ENCODE measurements at regions not wholly inside any gene's neighbourhood (a gene's known extent, or its start where the extent isn't known, plus 50 kb on each side); places are given as distances from the start of the nearest gene placed in this dataset.

GRCh38 chr12:124396544-124397398, 101.9 kb downstream of the RFLNA start:
- no peak for ATAC-seq (ENCODE audit: insufficient read depth, low read depth)
- TF ChIP-seq EZH2 (IDR thresholded peaks at IDR 0.05; ENCODE audit: borderline replicate concordance, low read depth, low read length, severe bottlenecking) = no peak
- no peak for TF ChIP-seq CTCF (IDR thresholded peaks at IDR 0.05; ENCODE audit: borderline replicate concordance, extremely low read depth, low read length, poor library complexity, severe bottlenecking)
- H3K36me3 ChIP-seq (ENCODE audit: insufficient read depth, low read length) = peaks cover 95% of the 10 kb centered on the region
- H3K9me3 ChIP-seq (ENCODE audit: insufficient read depth, low read length, severe bottlenecking) = no peaks in the 10 kb centered on the region
- H3K9ac ChIP-seq (ENCODE audit: low read depth, low read length) = no peak overlapping the region
- H3K27ac ChIP-seq (ENCODE audit: low read length) = no peak overlapping the region
- H3K4me1 ChIP-seq (ENCODE audit: insufficient read depth, low read length) = no peaks in the 10 kb centered on the region
- no peak overlapping the region for H3K4me2 ChIP-seq (ENCODE audit: insufficient read depth, low read length)
- no peaks in the 10 kb centered on the region for H3K27me3 ChIP-seq (ENCODE audit: insufficient read depth, low read length, poor library complexity)
- H2AFZ ChIP-seq (ENCODE audit: low read depth, low read length) = no peak overlapping the region
- peaks cover 60% of the 10 kb centered on the region for H4K20me1 ChIP-seq (ENCODE audit: insufficient read depth, low read length)
- DNase-seq = no peak
- H3K4me3 ChIP-seq (ENCODE audit: low read depth in 1 of 2, low read length in 2 of 2) = no peak overlapping the region
- no peaks in the 10 kb centered on the region for H3K79me2 ChIP-seq (ENCODE audit: insufficient read depth, low read length)

GRCh38 chr12:124395986-124396385, 101.1 kb downstream of the RFLNA start:
- no peak overlapping the region for H3K27ac ChIP-seq (ENCODE audit: low read length)
- H3K27me3 ChIP-seq (ENCODE audit: insufficient read depth, low read length, poor library complexity) = no peaks in the 10 kb centered on the region
- H3K79me2 ChIP-seq (ENCODE audit: insufficient read depth, low read length) = no peaks in the 10 kb centered on the region
- no peak for DNase-seq
- H3K4me2 ChIP-seq (ENCODE audit: insufficient read depth, low read length) = no peak overlapping the region
- no peak overlapping the region for H2AFZ ChIP-seq (ENCODE audit: low read depth, low read length)
- H3K4me1 ChIP-seq (ENCODE audit: insufficient read depth, low read length) = no peaks in the 10 kb centered on the region
- H4K20me1 ChIP-seq (ENCODE audit: insufficient read depth, low read length) = peaks cover 65% of the 10 kb centered on the region
- TF ChIP-seq CTCF (IDR thresholded peaks at IDR 0.05; ENCODE audit: borderline replicate concordance, extremely low read depth, low read length, poor library complexity, severe bottlenecking) (no peak), EZH2 (IDR thresholded peaks at IDR 0.05; ENCODE audit: borderline replicate concordance, low read depth, low read length, severe bottlenecking) (no peak)
- H3K9me3 ChIP-seq (ENCODE audit: insufficient read depth, low read length, severe bottlenecking) = no peaks in the 10 kb centered on the region
- no peak for ATAC-seq (ENCODE audit: insufficient read depth, low read depth)
- H3K9ac ChIP-seq (ENCODE audit: low read depth, low read length) = no peak overlapping the region
- peaks cover 93% of the 10 kb centered on the region for H3K36me3 ChIP-seq (ENCODE audit: insufficient read depth, low read length)
- no peak overlapping the region for H3K4me3 ChIP-seq (ENCODE audit: low read depth in 1 of 2, low read length in 2 of 2)

DNA sequence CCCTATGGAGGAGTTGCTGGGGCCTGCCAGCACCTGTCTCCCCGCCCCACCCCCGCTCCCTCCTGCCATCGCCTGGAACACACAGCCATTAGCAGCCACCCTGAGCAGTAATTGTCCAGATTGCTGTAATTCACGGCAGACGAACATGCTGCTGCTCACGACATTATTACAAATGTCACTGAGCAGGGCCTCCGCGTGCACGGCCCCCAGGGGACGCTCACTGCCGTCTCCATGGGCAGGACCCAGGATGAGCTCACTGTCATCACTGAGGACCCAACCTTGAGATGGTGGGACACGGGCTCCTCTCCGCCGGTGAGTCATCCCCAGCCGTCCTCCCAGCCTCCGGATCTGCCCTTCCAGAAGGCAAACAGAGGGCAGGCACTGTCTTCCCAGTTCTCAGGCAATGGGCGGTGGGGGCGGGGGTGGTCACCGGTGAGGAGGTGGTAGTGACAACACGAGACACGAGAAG, 100.4 kb downstream of the RFLNA start:
- H3K9me3 ChIP-seq (ENCODE audit: insufficient read depth, low read length, severe bottlenecking) = no peaks in the 10 kb centered on the region
- H3K36me3 ChIP-seq (ENCODE audit: insufficient read depth, low read length) = peaks cover 88% of the 10 kb centered on the region
- DNase-seq = no peak
- no peak overlapping the region for H3K4me3 ChIP-seq (ENCODE audit: low read depth in 1 of 2, low read length in 2 of 2)
- no peaks in the 10 kb centered on the region for H3K4me1 ChIP-seq (ENCODE audit: insufficient read depth, low read length)
- H3K27me3 ChIP-seq (ENCODE audit: insufficient read depth, low read length, poor library complexity) = no peaks in the 10 kb centered on the region
- H2AFZ ChIP-seq (ENCODE audit: low read depth, low read length) = no peak overlapping the region
- H3K4me2 ChIP-seq (ENCODE audit: insufficient read depth, low read length) = no peak overlapping the region
- TF ChIP-seq CTCF (IDR thresholded peaks at IDR 0.05; ENCODE audit: borderline replicate concordance, extremely low read depth, low read length, poor library complexity, severe bottlenecking) (no peak), EZH2 (IDR thresholded peaks at IDR 0.05; ENCODE audit: borderline replicate concordance, low read depth, low read length, severe bottlenecking) (no peak)
- peaks cover 62% of the 10 kb centered on the region for H4K20me1 ChIP-seq (ENCODE audit: insufficient read depth, low read length)
- H3K79me2 ChIP-seq (ENCODE audit: insufficient read depth, low read length) = no peaks in the 10 kb centered on the region
- no peak for ATAC-seq (ENCODE audit: insufficient read depth, low read depth)
- no peak overlapping the region for H3K27ac ChIP-seq (ENCODE audit: low read length)
- H3K9ac ChIP-seq (ENCODE audit: low read depth, low read length) = no peak overlapping the region
